Stomach (tissue), 8 donors: ENCODE measurements at regions not wholly inside any gene's neighbourhood (a gene's known extent, or its start where the extent isn't known, plus 50 kb on each side); places are given as distances from the start of the nearest gene placed in this dataset.

Experiments
- DNase-seq, 2 donors: peaks; one replicate each; pipeline versions ENCODE4 v3.0.0 to v3.0.0-alpha.2; 2013 to 2019
- H3K27ac ChIP-seq, 5 donors: fragments of 200-600 bp in 4 of 5; sonication (generic) in 4 of 5; one replicate each; pipeline ENCODE4 v1.5.1; 2013 to 2019; ENCODE audit warnings: mild to moderate bottlenecking in 1 of 5, moderate library complexity in 1 of 5
- H3K27me3 ChIP-seq, 3 donors: fragments of 200-600 bp; sonication (generic); one replicate each; pipeline ENCODE4 v1.5.1; 2017 to 2019; ENCODE audit warnings: mixed run types in 1 of 3
- H3K36me3 ChIP-seq, 4 donors: fragments of 200-600 bp; sonication (generic); 1 replicate in 3 of 4; 2 replicates in 1 of 4; pipeline ENCODE4 v1.5.1; 2016 to 2019
- H3K4me1 ChIP-seq, 4 donors: fragments of 200-600 bp; sonication (generic); one replicate each; pipeline ENCODE4 v1.5.1; 2016 to 2019
- H3K4me3 ChIP-seq, 4 donors: fragments of 200-600 bp; sonication (generic) in 3 of 4; one replicate each; pipeline ENCODE4 v1.5.1; 2016 to 2019; ENCODE audit warnings: mild to moderate bottlenecking in 1 of 4
- H3K9me3 ChIP-seq, 4 donors: fragments of 200-600 bp; sonication (generic); one replicate each; pipeline ENCODE4 v1.5.1; 2016 to 2019
- EP300 ChIP-seq: sonication (generic); formaldehyde crosslinking; IDR thresholded peaks from one replicate; pipeline ENCODE4 v1.6.1; 2017; ENCODE audit warnings: antibody characterized with exemption
- POLR2A ChIP-seq, 4 donors: fragments of 450-650 bp; IDR thresholded peaks; one replicate each; pipeline ENCODE4 v1.6.1; 2016; ENCODE audit warnings: antibody characterized with exemption in 4 of 4, control low read depth in 2 of 4, mild to moderate bottlenecking in 1 of 4, moderate library complexity in 1 of 4
- POLR2AphosphoS5 ChIP-seq, 3 donors: sonication (generic); formaldehyde crosslinking; IDR thresholded peaks; one replicate each; pipeline ENCODE4 v1.6.1; 2016; ENCODE audit warnings: antibody characterized with exemption in 3 of 3
- WGBS, 5 donors: extraction: QIAGEN DNeasy Blood & Tissue Kit in 3 of 5; methylation state at CpG; one replicate each; pipeline versions ENCODE4 v1.1.5 to v1.1.7; 2013 to 2018; 5-methylcytosine and 5-hydroxymethylcytosine counted together
- intact Hi-C: fragments of 100-400 bp; cut with DNase I; formaldehyde crosslinking; loops from one replicate; pipeline ENCODE4 v1.15.1; 2023; ENCODE audit warnings: low total_unique reads
- TF ChIP-seq, protein P1 (sequence below), 7 experiments: fragments of 450-650 bp in 4 of 7; fragments of 200-600 bp in 3 of 7; sonication (generic) in 3 of 7; IDR thresholded peaks; one replicate each; pipeline ENCODE4 v1.5.1; 2016 to 2019; ENCODE audit warnings: antibody characterized with exemption in 7 of 7, control low read depth in 2 of 7, mild to moderate bottlenecking in 1 of 7
- donor health status: healthy with polysubstance abuse.
- donor health status: Bipolar disorder and iron deficiency.
- donor health status: healthy.

DNA sequence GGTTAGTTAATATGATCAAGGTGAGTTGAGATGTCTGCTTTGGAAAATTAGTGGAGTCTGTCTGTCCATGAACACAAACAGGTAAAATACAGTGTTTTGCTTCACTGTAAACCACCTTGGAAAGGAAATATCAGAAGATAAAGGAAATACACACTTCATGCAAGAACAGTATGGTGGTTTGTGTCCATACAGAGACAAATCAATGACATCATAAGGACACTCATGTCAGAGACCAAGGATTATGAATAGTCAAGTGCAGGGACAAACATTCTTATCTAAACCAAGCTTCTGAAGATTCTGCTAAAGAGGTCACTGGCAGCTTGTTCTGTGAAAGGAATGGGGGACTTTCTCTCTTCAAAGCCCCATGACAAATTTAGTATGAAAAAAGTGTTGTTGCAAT lies 322.9 kb upstream of the F9 start:
- no peak for DNase-seq
- Histone ChIP-seq H3K9me3 (peaks cover 0 to 5% (median 0%) of the 10 kb centered on the region in 4 donors), H3K36me3 (no peaks in the 10 kb centered on the region), H3K4me3 (no peak overlapping the region), H3K27ac (no peak overlapping the region), H3K27me3 (peaks cover 0 to 15% (median 11%) of the 10 kb centered on the region in 3 donors), H3K4me1 (peaks cover 0 to 22% (median 13%) of the 10 kb centered on the region in 4 donors)
- TF ChIP-seq POLR2A (IDR thresholded peaks at IDR 0.05) (no peak), POLR2AphosphoS5 (IDR thresholded peaks at IDR 0.05) (no peak), EP300 (no peak)
- TF ChIP-seq, protein P1, sequence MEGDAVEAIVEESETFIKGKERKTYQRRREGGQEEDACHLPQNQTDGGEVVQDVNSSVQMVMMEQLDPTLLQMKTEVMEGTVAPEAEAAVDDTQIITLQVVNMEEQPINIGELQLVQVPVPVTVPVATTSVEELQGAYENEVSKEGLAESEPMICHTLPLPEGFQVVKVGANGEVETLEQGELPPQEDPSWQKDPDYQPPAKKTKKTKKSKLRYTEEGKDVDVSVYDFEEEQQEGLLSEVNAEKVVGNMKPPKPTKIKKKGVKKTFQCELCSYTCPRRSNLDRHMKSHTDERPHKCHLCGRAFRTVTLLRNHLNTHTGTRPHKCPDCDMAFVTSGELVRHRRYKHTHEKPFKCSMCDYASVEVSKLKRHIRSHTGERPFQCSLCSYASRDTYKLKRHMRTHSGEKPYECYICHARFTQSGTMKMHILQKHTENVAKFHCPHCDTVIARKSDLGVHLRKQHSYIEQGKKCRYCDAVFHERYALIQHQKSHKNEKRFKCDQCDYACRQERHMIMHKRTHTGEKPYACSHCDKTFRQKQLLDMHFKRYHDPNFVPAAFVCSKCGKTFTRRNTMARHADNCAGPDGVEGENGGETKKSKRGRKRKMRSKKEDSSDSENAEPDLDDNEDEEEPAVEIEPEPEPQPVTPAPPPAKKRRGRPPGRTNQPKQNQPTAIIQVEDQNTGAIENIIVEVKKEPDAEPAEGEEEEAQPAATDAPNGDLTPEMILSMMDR (IDR thresholded peaks at IDR 0.05) = no peak
- intact Hi-C loops = no loop called here

DNA sequence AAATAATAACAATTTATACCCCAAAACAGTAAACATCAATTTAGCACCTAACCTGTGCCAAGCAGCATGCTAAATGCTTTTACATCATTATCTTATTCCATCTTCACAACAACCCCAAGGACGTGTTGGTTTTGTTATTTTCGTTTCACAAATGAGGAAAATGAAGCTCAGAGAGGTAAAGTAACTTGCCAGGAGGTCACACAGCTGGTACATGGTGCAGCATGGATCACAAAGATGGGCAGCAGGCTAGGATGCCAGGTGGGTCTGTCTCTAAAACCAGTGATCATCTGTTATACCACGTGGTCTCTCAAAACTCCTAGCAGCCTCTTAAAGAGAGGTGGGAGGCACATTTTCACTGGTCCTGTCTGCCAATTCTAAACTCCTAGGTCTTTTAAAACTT lies 323.6 kb upstream of the F9 start:
- no peak for DNase-seq
- Histone ChIP-seq H3K4me3 (no peak overlapping the region), H3K9me3 (peaks cover 0 to 5% (median 0%) of the 10 kb centered on the region in 4 donors), H3K4me1 (peaks cover 0 to 24% (median 14%) of the 10 kb centered on the region in 4 donors), H3K36me3 (no peaks in the 10 kb centered on the region), H3K27ac (no peak overlapping the region), H3K27me3 (peaks cover 0 to 16% (median 15%) of the 10 kb centered on the region in 3 donors)
- TF ChIP-seq EP300 (no peak), POLR2AphosphoS5 (IDR thresholded peaks at IDR 0.05) (no peak)
- intact Hi-C loops = no loop called here
- 41 to 75% (median 61%) methylated on average over 3 of the region's 3 CpGs for WGBS, 5 donors

DNA sequence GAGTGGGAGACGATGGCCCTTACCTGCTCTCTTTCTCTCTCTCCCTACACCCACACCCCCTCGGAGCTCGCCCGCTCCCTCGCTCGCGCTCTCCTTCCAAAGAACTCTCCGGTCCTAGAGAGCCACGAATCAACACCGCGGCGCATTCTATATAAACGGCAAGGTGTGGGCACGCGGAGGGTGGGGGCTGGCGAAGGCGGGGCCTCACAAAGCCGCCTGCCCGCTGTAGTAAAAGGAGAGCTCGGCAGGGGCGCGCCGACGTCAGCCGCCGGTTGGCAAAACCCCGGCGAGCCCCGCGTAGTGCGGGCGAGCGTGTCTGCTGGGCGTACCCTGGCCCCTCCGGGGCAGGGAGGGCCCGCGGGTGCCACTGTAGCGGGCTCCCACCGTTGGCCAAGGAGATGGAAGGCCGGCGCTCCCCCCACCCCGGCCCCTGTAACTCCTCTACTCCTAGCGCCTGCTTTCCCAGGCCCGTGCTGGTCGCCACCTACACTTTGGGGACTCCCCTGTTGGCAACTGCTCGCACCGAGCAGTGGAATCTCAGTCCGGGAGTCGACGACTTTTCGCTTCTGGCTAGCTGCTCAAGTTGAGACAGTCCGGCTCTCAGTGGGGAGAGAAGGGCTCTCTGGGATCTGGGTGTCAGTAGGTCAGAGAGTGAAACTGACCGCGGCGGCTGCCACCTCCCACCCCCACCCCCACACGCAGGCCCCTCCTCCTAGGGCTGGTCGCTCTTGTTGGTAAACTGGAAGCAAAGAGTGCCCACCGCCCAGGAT lies 325.5 kb upstream of the F9 start:
- WGBS, 5 donors = 1 to 31% (median 9%) methylated on average over 6 to 57 of the region's 58 CpGs
- Histone ChIP-seq H3K36me3 (no peaks in the 10 kb centered on the region), H3K4me3 (peak overlapping the region; percentile 39 to 59 (median 52)), H3K4me1 (peaks cover 0 to 36% (median 16%) of the 10 kb centered on the region in 4 donors), H3K9me3 (peaks cover 0 to 5% (median 0%) of the 10 kb centered on the region in 4 donors), H3K27me3 (peaks cover 0 to 16% (median 15%) of the 10 kb centered on the region in 3 donors), H3K27ac (peak overlapping the region; percentile 62 to 86 (median 76))
- TF ChIP-seq POLR2AphosphoS5 (IDR thresholded peaks at IDR 0.05) = peak in 2 of 3 donors; percentile 77
- TF ChIP-seq, protein P1 (IDR thresholded peaks at IDR 0.05) = no peak
- no peak for TF ChIP-seq POLR2A (IDR thresholded peaks at IDR 0.05)
- no peak for TF ChIP-seq EP300
- intact Hi-C loops = no loop called here
- DNase-seq = peak; percentile 73 to 82

DNA sequence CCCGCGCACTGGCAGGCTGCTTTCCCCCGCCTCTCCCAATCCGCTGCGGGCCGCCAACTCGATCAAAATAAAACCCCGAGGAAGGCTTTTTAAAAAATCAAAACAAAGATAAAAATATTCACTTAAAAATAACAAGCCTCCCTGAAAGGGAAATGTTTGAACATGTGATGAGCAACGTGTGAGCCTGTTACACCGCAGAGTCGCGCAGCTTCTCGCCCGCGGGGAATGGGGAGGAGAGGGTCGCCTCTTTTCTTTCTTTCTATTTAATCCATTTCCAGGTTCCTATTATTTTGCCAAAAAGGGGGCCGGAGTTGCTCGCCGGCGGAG lies 326.0 kb upstream of the F9 start:
- H3K4me3 ChIP-seq = peak overlapping the region; percentile 39 to 59 (median 52)
- peaks cover 0 to 37% (median 16%) of the 10 kb centered on the region in 4 donors for H3K4me1 ChIP-seq
- 0 to 33% (median 5%) methylated on average over 19 to 20 of the region's 20 CpGs for WGBS, 5 donors
- H3K27ac ChIP-seq = peak overlapping the region; percentile 62 to 86 (median 76)
- no peaks in the 10 kb centered on the region for H3K36me3 ChIP-seq
- TF ChIP-seq POLR2AphosphoS5 (IDR thresholded peaks at IDR 0.05) = no peak
- TF ChIP-seq EP300 = no peak
- TF ChIP-seq, protein P1 (IDR thresholded peaks at IDR 0.05) = no peak
- no peak for TF ChIP-seq POLR2A (IDR thresholded peaks at IDR 0.05)
- intact Hi-C loops = no loop called here
- H3K9me3 ChIP-seq = peaks cover 0 to 5% (median 0%) of the 10 kb centered on the region in 4 donors
- peaks cover 0 to 16% (median 15%) of the 10 kb centered on the region in 3 donors for H3K27me3 ChIP-seq
- no peak for DNase-seq
